H9 (cell line): ENCODE measurements at regions not wholly inside any gene's neighbourhood (a gene's known extent, or its start where the extent isn't known, plus 50 kb on each side); places are given as distances from the start of the nearest gene placed in this dataset.
A peak's percentile ranks its signal among the peaks of the same experiment; 100 is the strongest.

Experiments used
- DNase-seq: peaks from one replicate; pipeline ENCODE4 v3.0.0-alpha.2; 2017
- H2AFZ ChIP-seq: one replicate; pipeline ENCODE4 v1.6.1; 2013; ENCODE audit warnings: mild to moderate bottlenecking, low read length, control low read depth, moderate library complexity
- H2AK5ac ChIP-seq: 2 replicates; pipeline ENCODE4 v1.6.1; 2013; ENCODE audit warnings: low read length, control low read depth, mixed read lengths; ENCODE audit not compliant: insufficient read length
- H2BK120ac ChIP-seq: one replicate; pipeline ENCODE4 v1.6.1; 2013; ENCODE audit warnings: low read depth, mild to moderate bottlenecking, low read length, control low read depth, inconsistent platforms; ENCODE audit not compliant: poor library complexity, severe bottlenecking
- H2BK12ac ChIP-seq: 2 replicates; pipeline ENCODE4 v1.6.1; 2013; ENCODE audit warnings: low read length, control low read depth, mixed read lengths, low read depth; ENCODE audit not compliant: insufficient read length
- H2BK15ac ChIP-seq: 2 replicates; pipeline ENCODE4 v1.6.1; 2013; ENCODE audit warnings: low read depth, low read length, control low read depth
- H2BK20ac ChIP-seq: one replicate; pipeline ENCODE4 v1.6.1; 2013; ENCODE audit warnings: low read depth, mild to moderate bottlenecking, low read length, control low read depth, inconsistent platforms; ENCODE audit not compliant: poor library complexity, severe bottlenecking
- H2BK5ac ChIP-seq: 2 replicates; pipeline ENCODE4 v1.6.1; 2013; ENCODE audit warnings: low read length, control low read depth, mixed read lengths; ENCODE audit not compliant: insufficient read length
- H3K14ac ChIP-seq: 2 replicates; pipeline ENCODE4 v1.6.1; 2013; ENCODE audit warnings: low read length, control low read depth; ENCODE audit not compliant: insufficient read depth
- H3K18ac ChIP-seq: 2 replicates; pipeline ENCODE4 v1.6.1; 2013; ENCODE audit warnings: low read depth, mild to moderate bottlenecking, mixed read lengths, low read length, control low read depth; ENCODE audit not compliant: insufficient read length
- H3K23ac ChIP-seq: 2 replicates; pipeline ENCODE4 v1.6.1; 2013; ENCODE audit warnings: low read length, control low read depth, mixed read lengths, low read depth; ENCODE audit not compliant: insufficient read length
- H3K23me2 ChIP-seq: 2 replicates; pipeline ENCODE4 v1.6.1; 2013; ENCODE audit warnings: low read depth, mild to moderate bottlenecking, mixed read lengths, low read length, control low read depth; ENCODE audit not compliant: insufficient read length, poor library complexity, severe bottlenecking
- H3K27ac ChIP-seq: 2 replicates; pipeline ENCODE4 v1.5.1; 2013; ENCODE audit warnings: low read length, control low read depth, mixed read lengths, low read depth; ENCODE audit not compliant: insufficient read length
- H3K27me3 ChIP-seq: 2 replicates; pipeline ENCODE4 v1.6.1; 2013; ENCODE audit warnings: low read length, control low read depth, inconsistent platforms; ENCODE audit not compliant: insufficient read depth
- H3K4ac ChIP-seq: 2 replicates; pipeline ENCODE4 v1.6.1; 2013; ENCODE audit warnings: low read depth, mild to moderate bottlenecking, control low read depth, inconsistent platforms, low read length, moderate library complexity
- H3K4me1 ChIP-seq: 2 replicates; pipeline ENCODE4 v1.6.1; 2013; ENCODE audit warnings: low read length, control low read depth, inconsistent platforms; ENCODE audit not compliant: insufficient read depth
- H3K4me2 ChIP-seq: 2 replicates; pipeline ENCODE4 v1.6.1; 2013; ENCODE audit warnings: low read length, control low read depth, mixed read lengths; ENCODE audit not compliant: insufficient read length, insufficient read depth
- H3K56ac ChIP-seq: 2 replicates; pipeline ENCODE4 v1.6.1; 2013; ENCODE audit warnings: low read depth, mild to moderate bottlenecking, mixed read lengths, low read length, control low read depth; ENCODE audit not compliant: insufficient read length
- H3K79me1 ChIP-seq: 2 replicates; pipeline ENCODE4 v1.6.1; 2013; ENCODE audit warnings: low read depth, mild to moderate bottlenecking, moderate library complexity, low read length, control low read depth, inconsistent platforms; ENCODE audit not compliant: insufficient read depth, poor library complexity, severe bottlenecking
- H3K79me2 ChIP-seq: 2 replicates; pipeline ENCODE4 v1.6.1; 2013; ENCODE audit warnings: low read length, control low read depth, inconsistent platforms; ENCODE audit not compliant: insufficient read depth
- H3K9ac ChIP-seq: 2 replicates; pipeline ENCODE4 v1.6.1; 2013; ENCODE audit warnings: low read length, control low read depth, mixed read lengths; ENCODE audit not compliant: insufficient read length; ENCODE audit errors: extremely low read depth
- H3K9me3 ChIP-seq: one replicate; pipeline ENCODE4 v1.6.1; 2013; ENCODE audit warnings: low read depth, low read length, inconsistent platforms; ENCODE audit not compliant: control insufficient read depth
- H3T11ph ChIP-seq: one replicate; pipeline ENCODE4 v1.6.1; 2013; ENCODE audit warnings: mild to moderate bottlenecking, low read length, control low read depth, inconsistent platforms
- H4K20me1 ChIP-seq: one replicate; pipeline ENCODE4 v1.6.1; 2013; ENCODE audit not compliant: control insufficient read depth, insufficient read length, insufficient read depth
- H4K5ac ChIP-seq: 2 replicates; pipeline ENCODE4 v1.6.1; 2013; ENCODE audit warnings: low read depth, mild to moderate bottlenecking, mixed read lengths, low read length, control low read depth; ENCODE audit not compliant: insufficient read length
- H4K8ac ChIP-seq: replicated peaks from 2 replicates; pipeline ENCODE4 v1.6.1; 2013; ENCODE audit warnings: low read length, control low read depth, mixed read lengths, low read depth; ENCODE audit not compliant: insufficient read length
- H4K91ac ChIP-seq: 2 replicates; pipeline ENCODE4 v1.6.1; 2013; ENCODE audit warnings: low read depth, mild to moderate bottlenecking, moderate library complexity, mixed read lengths, low read length, control low read depth; ENCODE audit not compliant: insufficient read length
- H3K27ac Mint-ChIP-seq, 3 experiments: 2 replicates in 2 of 3; 3 replicates in 1 of 3; pipeline ENCODE4 v1.8.0; 2020 to 2021; ENCODE audit warnings: mixed read lengths in 3 of 3, mild to moderate bottlenecking in 1 of 3, moderate library complexity in 1 of 3
- H3K27me3 Mint-ChIP-seq: 2 replicates; pipeline ENCODE4 v1.8.0; 2021; ENCODE audit warnings: low read depth, mild to moderate bottlenecking, moderate library complexity, mixed read lengths
- H3K36me3 Mint-ChIP-seq, 3 experiments: 2 replicates in 2 of 3; 3 replicates in 1 of 3; pipeline ENCODE4 v1.8.0; 2020 to 2021; ENCODE audit warnings: low read depth in 3 of 3, mixed read lengths in 3 of 3; ENCODE audit not compliant: insufficient read depth in 1 of 3
- H3K4me1 Mint-ChIP-seq, 2 experiments: 2 replicates each; pipeline ENCODE4 v1.8.0; 2020; ENCODE audit warnings: mixed read lengths in 2 of 2
- H3K4me3 Mint-ChIP-seq, 2 experiments: 2 replicates in 1 of 2; 3 replicates in 1 of 2; pipeline ENCODE4 v1.8.0; 2020 to 2021; ENCODE audit warnings: mild to moderate bottlenecking in 2 of 2, mixed read lengths in 2 of 2, moderate library complexity in 1 of 2
- H3K9me3 Mint-ChIP-seq, 2 experiments: 2 replicates in 1 of 2; 3 replicates in 1 of 2; pipeline ENCODE4 v1.8.0; 2020; ENCODE audit warnings: mild to moderate bottlenecking in 2 of 2, mixed read lengths in 2 of 2, moderate library complexity in 1 of 2
- WGBS: extraction: QIAGEN DNeasy Blood & Tissue Kit; methylation state at CpG from one replicate; pipeline ENCODE4 v1.1.7; 2013; ENCODE audit warnings: missing lambda C conversion rate, low lambda C conversion rate, mixed read lengths; ENCODE audit not compliant: insufficient read length; ENCODE audit errors: extremely low coverage; 5-methylcytosine and 5-hydroxymethylcytosine counted together
- TF ChIP-seq, protein P1 (sequence below): fragments of 200-600 bp; sonication (generic); conservative IDR thresholded peaks from 3 replicates; pipeline ENCODE4 v1.8.0; 2021; ENCODE audit warnings: antibody characterized with exemption, mild to moderate bottlenecking

DNA sequence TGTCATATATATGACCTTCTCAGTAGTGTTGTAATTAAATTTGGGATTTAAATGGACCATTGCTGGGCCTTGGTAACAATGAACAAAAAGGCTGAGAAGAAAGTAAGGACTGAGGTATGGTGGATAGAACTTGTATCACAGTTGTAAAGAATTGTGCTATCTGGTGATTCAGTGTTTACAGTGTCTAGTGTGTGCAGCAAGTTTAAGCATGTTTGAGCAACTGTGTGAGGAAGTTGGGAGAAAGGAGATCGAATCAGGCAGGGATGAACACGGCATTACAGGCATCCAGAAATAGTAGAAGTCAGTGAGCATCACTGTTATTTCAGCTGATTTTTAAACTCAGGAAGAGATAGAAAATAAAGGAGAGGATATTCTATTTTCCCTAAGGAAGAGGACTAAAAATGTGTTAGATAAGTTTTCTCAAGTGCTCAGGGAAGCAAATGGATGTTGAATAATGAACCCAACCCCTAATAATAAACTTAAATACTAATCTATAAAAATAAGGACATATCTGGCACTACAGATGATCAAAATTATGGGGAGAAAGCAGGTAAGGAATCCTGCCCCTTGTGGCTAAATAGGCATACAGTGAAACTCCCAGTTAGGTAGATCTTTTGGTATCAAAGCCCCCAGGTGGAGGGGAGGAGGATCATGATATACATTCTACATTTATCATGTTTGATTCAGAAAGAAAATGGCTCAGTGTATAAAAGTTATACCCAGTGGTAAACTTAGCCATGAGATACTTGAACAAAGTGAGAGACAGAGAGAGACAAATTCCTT lies 361.0 kb upstream of the ANO3 start:
- H3K4ac ChIP-seq, result no peak overlapping the region
- H3K4me1 ChIP-seq, result no peaks in the 10 kb centered on the region
- no peaks in the 10 kb centered on the region for H4K20me1 ChIP-seq
- no CpG with 5 or more reads among the region's 2 CpGs for WGBS
- no peak overlapping the region for H3K27ac ChIP-seq
- H4K91ac ChIP-seq, result no peak overlapping the region
- H3K36me3 Mint-ChIP-seq, result no peaks in the 10 kb centered on the region; a peak in 1 of 7 replicates
- no peak overlapping the region for H2BK5ac ChIP-seq
- H3K9me3 ChIP-seq, result no peaks in the 10 kb centered on the region
- no peaks in the 10 kb centered on the region for H3K79me1 ChIP-seq
- no peak overlapping the region for H4K5ac ChIP-seq
- no peak overlapping the region for H4K8ac ChIP-seq
- H3K4me2 ChIP-seq, result no peak overlapping the region
- H3K4me3 Mint-ChIP-seq, result no peak overlapping the region
- no peaks in the 10 kb centered on the region for H3K79me2 ChIP-seq
- no peak overlapping the region for H2BK120ac ChIP-seq
- H2BK12ac ChIP-seq, result no peak overlapping the region
- no peaks in the 10 kb centered on the region for H3K27me3 Mint-ChIP-seq
- DNase-seq, result no peak
- no peak overlapping the region for H3K23ac ChIP-seq
- H3K9me3 Mint-ChIP-seq, result no peaks in the 10 kb centered on the region; a peak in 1 of 5 replicates
- H3K27ac Mint-ChIP-seq, result no peak overlapping the region
- H2AK5ac ChIP-seq, result no peak overlapping the region
- no peak overlapping the region for H3K18ac ChIP-seq
- H3T11ph ChIP-seq, result no peak overlapping the region
- no peak overlapping the region for H2BK20ac ChIP-seq
- H3K4me1 Mint-ChIP-seq, result 0 out of 4 replicates have a peak, but pooled peaks cover 2 to 4% of the 10 kb centered on the region in 2 experiments
- no peak overlapping the region for H3K14ac ChIP-seq
- H3K23me2 ChIP-seq, result no peaks in the 10 kb centered on the region
- no peak overlapping the region for H2AFZ ChIP-seq
- no peak overlapping the region for H3K56ac ChIP-seq
- no peaks in the 10 kb centered on the region for H3K27me3 ChIP-seq
- no peak overlapping the region for H3K9ac ChIP-seq
- H2BK15ac ChIP-seq, result no peak overlapping the region
- TF ChIP-seq, protein P1, sequence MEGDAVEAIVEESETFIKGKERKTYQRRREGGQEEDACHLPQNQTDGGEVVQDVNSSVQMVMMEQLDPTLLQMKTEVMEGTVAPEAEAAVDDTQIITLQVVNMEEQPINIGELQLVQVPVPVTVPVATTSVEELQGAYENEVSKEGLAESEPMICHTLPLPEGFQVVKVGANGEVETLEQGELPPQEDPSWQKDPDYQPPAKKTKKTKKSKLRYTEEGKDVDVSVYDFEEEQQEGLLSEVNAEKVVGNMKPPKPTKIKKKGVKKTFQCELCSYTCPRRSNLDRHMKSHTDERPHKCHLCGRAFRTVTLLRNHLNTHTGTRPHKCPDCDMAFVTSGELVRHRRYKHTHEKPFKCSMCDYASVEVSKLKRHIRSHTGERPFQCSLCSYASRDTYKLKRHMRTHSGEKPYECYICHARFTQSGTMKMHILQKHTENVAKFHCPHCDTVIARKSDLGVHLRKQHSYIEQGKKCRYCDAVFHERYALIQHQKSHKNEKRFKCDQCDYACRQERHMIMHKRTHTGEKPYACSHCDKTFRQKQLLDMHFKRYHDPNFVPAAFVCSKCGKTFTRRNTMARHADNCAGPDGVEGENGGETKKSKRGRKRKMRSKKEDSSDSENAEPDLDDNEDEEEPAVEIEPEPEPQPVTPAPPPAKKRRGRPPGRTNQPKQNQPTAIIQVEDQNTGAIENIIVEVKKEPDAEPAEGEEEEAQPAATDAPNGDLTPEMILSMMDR, result peak; percentile 77
